ENCODE measurements at regions not wholly inside any gene's neighbourhood (a gene's known extent, or its start where the extent isn't known, plus 50 kb on each side); places are given as distances from the start of the nearest gene placed in this dataset.

GRCh38 chr7:371779-372545, 82.0 kb downstream of the FOXL3 start:
- Histone ChIP-seq H3K9me3 (ENCODE audit: control insufficient read depth, insufficient read depth, low read length) (no peaks in the 10 kb centered on the region), H3K36me3 (ENCODE audit: insufficient read depth, low read length) (no peaks in the 10 kb centered on the region), H3K9ac (ENCODE audit: low read depth, low read length) (no peak overlapping the region), H3K4me1 (ENCODE audit: insufficient read depth, low read length) (no peaks in the 10 kb centered on the region)

- no peaks in the 10 kb centered on the region for H3K4me1 ChIP-seq (ENCODE audit: insufficient read depth, low read length)
- no peaks in the 10 kb centered on the region for H3K9me3 ChIP-seq (ENCODE audit: control insufficient read depth, insufficient read depth, low read length)
- H3K36me3 ChIP-seq (ENCODE audit: insufficient read depth, low read length), result no peaks in the 10 kb centered on the region
- H3K9ac ChIP-seq (ENCODE audit: low read depth, low read length), result no peak overlapping the region
Measured at GRCh38 chr7:372546-372931, 82.6 kb downstream of the FOXL3 start.

GRCh38 chr7:372932-373791, 83.2 kb downstream of the FOXL3 start:
- no peak overlapping the region for H3K9ac ChIP-seq (ENCODE audit: low read depth, low read length)
- H3K36me3 ChIP-seq (ENCODE audit: insufficient read depth, low read length), result no peaks in the 10 kb centered on the region
- no peaks in the 10 kb centered on the region for H3K9me3 ChIP-seq (ENCODE audit: control insufficient read depth, insufficient read depth, low read length)
- H3K4me1 ChIP-seq (ENCODE audit: insufficient read depth, low read length), result no peaks in the 10 kb centered on the region

GRCh38 chr7:373818-374705, 84.1 kb downstream of the FOXL3 start:
- H3K9me3 ChIP-seq (ENCODE audit: control insufficient read depth, insufficient read depth, low read length), result no peaks in the 10 kb centered on the region
- H3K9ac ChIP-seq (ENCODE audit: low read depth, low read length), result no peak overlapping the region
- H3K36me3 ChIP-seq (ENCODE audit: insufficient read depth, low read length), result no peaks in the 10 kb centered on the region
- H3K4me1 ChIP-seq (ENCODE audit: insufficient read depth, low read length), result no peaks in the 10 kb centered on the region

- no peak overlapping the region for H3K9ac ChIP-seq (ENCODE audit: low read depth, low read length)
- no peaks in the 10 kb centered on the region for H3K36me3 ChIP-seq (ENCODE audit: insufficient read depth, low read length)
- H3K9me3 ChIP-seq (ENCODE audit: control insufficient read depth, insufficient read depth, low read length), result no peaks in the 10 kb centered on the region
- H3K4me1 ChIP-seq (ENCODE audit: insufficient read depth, low read length), result no peaks in the 10 kb centered on the region
Measured at GRCh38 chr7:374706-375311, 84.8 kb downstream of the FOXL3 start.

GRCh38 chr7:375321-375831, 85.4 kb downstream of the FOXL3 start:
- Histone ChIP-seq H3K9ac (ENCODE audit: low read depth, low read length) (no peak overlapping the region), H3K36me3 (ENCODE audit: insufficient read depth, low read length) (no peaks in the 10 kb centered on the region), H3K9me3 (ENCODE audit: control insufficient read depth, insufficient read depth, low read length) (no peaks in the 10 kb centered on the region), H3K4me1 (ENCODE audit: insufficient read depth, low read length) (no peaks in the 10 kb centered on the region)

- Histone ChIP-seq H3K36me3 (ENCODE audit: insufficient read depth, low read length) (no peaks in the 10 kb centered on the region), H3K9ac (ENCODE audit: low read depth, low read length) (no peak overlapping the region), H3K4me1 (ENCODE audit: insufficient read depth, low read length) (no peaks in the 10 kb centered on the region), H3K9me3 (ENCODE audit: control insufficient read depth, insufficient read depth, low read length) (no peaks in the 10 kb centered on the region)
Measured at GRCh38 chr7:375901-376305, 85.9 kb downstream of the FOXL3 start.

- no peaks in the 10 kb centered on the region for H3K4me1 ChIP-seq (ENCODE audit: insufficient read depth, low read length)
- no peaks in the 10 kb centered on the region for H3K9me3 ChIP-seq (ENCODE audit: control insufficient read depth, insufficient read depth, low read length)
Measured at GRCh38 chr7:376306-377079, 86.5 kb downstream of the FOXL3 start.

GRCh38 chr7:377080-378040, 87.4 kb downstream of the FOXL3 start:
- Histone ChIP-seq H3K36me3 (ENCODE audit: insufficient read depth, low read length) (no peaks in the 10 kb centered on the region), H3K9ac (ENCODE audit: low read depth, low read length) (no peak overlapping the region), H3K4me1 (ENCODE audit: insufficient read depth, low read length) (no peaks in the 10 kb centered on the region), H3K9me3 (ENCODE audit: control insufficient read depth, insufficient read depth, low read length) (no peaks in the 10 kb centered on the region)

More at GRCh38 chr7:376306-377079, 86.5 kb downstream of the FOXL3 start:
- no peak overlapping the region for H3K9ac ChIP-seq (ENCODE audit: low read depth, low read length)
- no peaks in the 10 kb centered on the region for H3K36me3 ChIP-seq (ENCODE audit: insufficient read depth, low read length)

- H3K9ac ChIP-seq (ENCODE audit: low read depth, low read length), result no peak overlapping the region
- no peaks in the 10 kb centered on the region for H3K4me1 ChIP-seq (ENCODE audit: insufficient read depth, low read length)
- no peaks in the 10 kb centered on the region for H3K36me3 ChIP-seq (ENCODE audit: insufficient read depth, low read length)
- no peaks in the 10 kb centered on the region for H3K9me3 ChIP-seq (ENCODE audit: control insufficient read depth, insufficient read depth, low read length)
Measured at GRCh38 chr7:378041-378420, 88.1 kb downstream of the FOXL3 start.

GRCh38 chr7:378551-379455, 88.8 kb downstream of the FOXL3 start:
- Histone ChIP-seq H3K4me1 (ENCODE audit: insufficient read depth, low read length) (no peaks in the 10 kb centered on the region), H3K36me3 (ENCODE audit: insufficient read depth, low read length) (no peaks in the 10 kb centered on the region), H3K9ac (ENCODE audit: low read depth, low read length) (peak overlapping the region; percentile 33; the same call in 1 of the 2 replicates), H3K9me3 (ENCODE audit: control insufficient read depth, insufficient read depth, low read length) (no peaks in the 10 kb centered on the region)

Measured in ES-I3 (cell line).